HEK293 (cell line): ENCODE measurements at regions not wholly inside any gene's neighbourhood (a gene's known extent, or its start where the extent isn't known, plus 50 kb on each side); places are given as distances from the start of the nearest gene placed in this dataset.

Source experiments
- ATF2 ChIP-seq: fragments of 450-650 bp; formaldehyde crosslinking; IDR thresholded peaks from 2 replicates; pipeline ENCODE4 v1.5.1; 2016; ENCODE audit warnings: missing biosample characterization, missing genetic modification characterization, low read depth
- CTCF ChIP-seq: fragments of 450-650 bp; formaldehyde crosslinking; IDR thresholded peaks from 2 replicates; pipeline ENCODE4 v1.5.1; 2016; ENCODE audit warnings: missing biosample characterization, missing genetic modification characterization
- HOXA7 ChIP-seq: sonication (generic); formaldehyde crosslinking; IDR thresholded peaks from 2 replicates; pipeline ENCODE4 v1.8.1; 2022; ENCODE audit warnings: missing genetic modification reagents, borderline replicate concordance
- KLF7 ChIP-seq: fragments of 450-650 bp; formaldehyde crosslinking; IDR thresholded peaks from 2 replicates; pipeline ENCODE4 v1.5.1; 2016; ENCODE audit warnings: missing biosample characterization, missing genetic modification characterization, borderline replicate concordance
- PATZ1 ChIP-seq: fragments of 450-650 bp; formaldehyde crosslinking; IDR thresholded peaks from 2 replicates; pipeline ENCODE4 v1.5.1; 2016; ENCODE audit warnings: missing biosample characterization, missing genetic modification characterization
- ZNF19 ChIP-seq: fragments of 450-650 bp; formaldehyde crosslinking; IDR thresholded peaks from 2 replicates; pipeline ENCODE4; 2016; ENCODE audit warnings: missing biosample characterization, missing genetic modification characterization, low read depth
- ZNF311 ChIP-seq: fragments of 450-650 bp; formaldehyde crosslinking; IDR thresholded peaks from 2 replicates; pipeline ENCODE4 v1.5.1; 2017; ENCODE audit warnings: missing biosample characterization, missing genetic modification characterization, borderline replicate concordance
- ZNF335 ChIP-seq: fragments of 450-650 bp; formaldehyde crosslinking; conservative IDR thresholded peaks from 2 replicates; pipeline ENCODE4 v1.5.1; 2016; ENCODE audit warnings: missing biosample characterization, missing genetic modification characterization
- ZNF398 ChIP-seq: fragments of 450-650 bp; formaldehyde crosslinking; IDR thresholded peaks from 2 replicates; pipeline ENCODE4 v1.5.1; 2017; ENCODE audit warnings: missing biosample characterization, missing genetic modification characterization
- ZNF660 ChIP-seq: fragments of 450-650 bp; IDR thresholded peaks from 2 replicates; pipeline ENCODE4 v1.5.1; 2018; ENCODE audit warnings: missing biosample characterization, mild to moderate bottlenecking, missing genetic modification characterization
- ZNF785 ChIP-seq: fragments of 450-650 bp; formaldehyde crosslinking; IDR thresholded peaks from 2 replicates; pipeline ENCODE4 v1.5.1; 2016; ENCODE audit warnings: missing biosample characterization, missing genetic modification characterization

GRCh38 chr2:39512434-39512935 lies 75.4 kb upstream of the MAP4K3 start:
- no peak for TF ChIP-seq HOXA7 (CRISPR knock-in tag)
- TF ChIP-seq ZNF660 = no peak
- no peak for TF ChIP-seq CTCF (tag by site-specific recombination)
- TF ChIP-seq KLF7 = no peak
- TF ChIP-seq ZNF785 (tag by site-specific recombination) = no peak
- no peak for TF ChIP-seq ATF2 (tag by site-specific recombination)
- no peak for TF ChIP-seq ZNF398
- no peak for TF ChIP-seq ZNF19 (tag by site-specific recombination)
- no peak for TF ChIP-seq PATZ1 (tag by site-specific recombination)
- no peak for TF ChIP-seq ZNF311 (tag by site-specific recombination)
- no peak for TF ChIP-seq ZNF335 (tag by site-specific recombination)
